Mesothelial cell of epicardium (in vitro differentiated cells): ENCODE measurements at regions not wholly inside any gene's neighbourhood (a gene's known extent, or its start where the extent isn't known, plus 50 kb on each side); places are given as distances from the start of the nearest gene placed in this dataset.

Experiments
- DNase-seq, 2 experiments: peaks; one replicate each; pipeline ENCODE4 v3.0.0; 2021; ENCODE audit warnings: low spot score in 2 of 2; ENCODE audit not compliant: unreplicated experiment in 2 of 2
- H3K27ac Mint-ChIP-seq: 2 replicates; pipeline ENCODE4 v1.8.0; 2021; ENCODE audit warnings: mixed read lengths
- H3K27me3 Mint-ChIP-seq: 2 replicates; pipeline ENCODE4 v1.8.0; 2021; ENCODE audit warnings: low read depth, mixed read lengths
- H3K36me3 Mint-ChIP-seq: 2 replicates; pipeline ENCODE4 v1.8.0; 2021; ENCODE audit warnings: mixed read lengths
- H3K4me1 Mint-ChIP-seq: 2 replicates; pipeline ENCODE4 v1.8.0; 2021; ENCODE audit warnings: mixed read lengths
- H3K4me3 Mint-ChIP-seq: 2 replicates; pipeline ENCODE4 v1.8.0; 2021; ENCODE audit warnings: mild to moderate bottlenecking, moderate library complexity, mixed read lengths
- H3K9me3 Mint-ChIP-seq: 2 replicates; pipeline ENCODE4 v1.8.0; 2021; ENCODE audit warnings: mixed read lengths
- TF ChIP-seq, protein P1 (sequence below): fragments of 200-600 bp; sonication (generic); IDR thresholded peaks from one replicate; pipeline ENCODE4 v1.5.0; 2021; ENCODE audit warnings: antibody characterized with exemption; ENCODE audit not compliant: unreplicated experiment

DNA sequence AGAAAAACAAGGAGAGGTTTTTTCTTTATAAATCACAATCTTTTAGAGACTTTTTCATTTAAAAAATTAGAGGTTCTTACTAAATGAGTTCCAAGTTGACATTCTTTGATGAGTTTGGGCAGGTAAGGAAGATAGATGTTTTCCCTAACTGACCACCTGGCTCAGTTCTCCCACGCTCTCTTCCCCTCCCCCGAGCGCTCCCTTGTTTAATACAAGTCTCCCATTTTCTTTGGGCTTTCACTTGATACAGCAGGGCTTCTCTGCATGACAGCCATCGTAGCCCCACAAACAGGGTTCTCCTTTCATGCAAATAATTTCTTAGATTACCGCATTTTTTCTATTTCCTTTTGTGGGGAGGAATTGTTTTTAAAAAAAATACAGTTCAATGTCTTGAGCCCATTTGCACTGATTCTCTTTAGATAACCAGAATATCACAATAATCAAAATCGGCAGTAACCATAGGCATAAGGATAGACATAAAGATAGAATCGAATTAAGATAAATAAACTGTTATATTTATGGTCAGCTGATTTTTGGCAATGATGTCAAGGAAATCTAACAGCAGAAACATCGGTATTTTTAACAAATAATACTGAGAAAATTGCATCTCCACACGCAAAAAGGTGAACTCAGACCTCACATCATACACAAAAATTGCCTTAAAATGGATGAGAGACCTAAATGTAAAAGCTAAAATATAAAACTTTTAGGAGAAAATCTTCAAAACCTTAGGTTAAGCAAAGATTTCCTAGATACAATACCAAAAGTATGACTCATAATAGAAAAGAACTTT lies 325.4 kb downstream of the PIK3R1 start:
- no peak for DNase-seq

DNA sequence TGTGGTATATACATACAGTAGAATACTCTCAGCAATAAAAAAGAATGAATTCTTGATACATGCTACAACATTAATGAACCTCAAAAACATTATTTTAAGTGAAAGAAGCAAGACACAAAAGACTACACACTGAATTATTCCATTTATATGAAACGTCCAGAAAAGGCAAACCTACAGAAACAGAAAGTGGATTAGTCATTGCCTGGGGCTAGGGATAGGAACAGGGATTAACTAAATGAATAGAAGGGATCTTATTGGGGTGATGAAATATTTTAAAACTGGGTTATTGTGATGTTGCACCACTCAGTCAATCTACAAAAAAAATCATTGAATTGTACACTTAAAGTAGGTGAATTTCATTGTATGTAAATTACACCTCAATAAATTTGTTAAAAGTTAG lies 326.7 kb downstream of the PIK3R1 start:
- Mint-ChIP-seq H3K4me1 (peaks cover 28% of the 10 kb centered on the region), H3K27me3 (peaks cover 2% of the 10 kb centered on the region), H3K4me3 (no peak overlapping the region), H3K36me3 (no peaks in the 10 kb centered on the region), H3K9me3 (no peaks in the 10 kb centered on the region), H3K27ac (no peak overlapping the region)
- TF ChIP-seq, protein P1, sequence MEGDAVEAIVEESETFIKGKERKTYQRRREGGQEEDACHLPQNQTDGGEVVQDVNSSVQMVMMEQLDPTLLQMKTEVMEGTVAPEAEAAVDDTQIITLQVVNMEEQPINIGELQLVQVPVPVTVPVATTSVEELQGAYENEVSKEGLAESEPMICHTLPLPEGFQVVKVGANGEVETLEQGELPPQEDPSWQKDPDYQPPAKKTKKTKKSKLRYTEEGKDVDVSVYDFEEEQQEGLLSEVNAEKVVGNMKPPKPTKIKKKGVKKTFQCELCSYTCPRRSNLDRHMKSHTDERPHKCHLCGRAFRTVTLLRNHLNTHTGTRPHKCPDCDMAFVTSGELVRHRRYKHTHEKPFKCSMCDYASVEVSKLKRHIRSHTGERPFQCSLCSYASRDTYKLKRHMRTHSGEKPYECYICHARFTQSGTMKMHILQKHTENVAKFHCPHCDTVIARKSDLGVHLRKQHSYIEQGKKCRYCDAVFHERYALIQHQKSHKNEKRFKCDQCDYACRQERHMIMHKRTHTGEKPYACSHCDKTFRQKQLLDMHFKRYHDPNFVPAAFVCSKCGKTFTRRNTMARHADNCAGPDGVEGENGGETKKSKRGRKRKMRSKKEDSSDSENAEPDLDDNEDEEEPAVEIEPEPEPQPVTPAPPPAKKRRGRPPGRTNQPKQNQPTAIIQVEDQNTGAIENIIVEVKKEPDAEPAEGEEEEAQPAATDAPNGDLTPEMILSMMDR = no peak
- no peak for DNase-seq

More for the DNA sequence above, 325.4 kb downstream of the PIK3R1 start:
- Mint-ChIP-seq H3K36me3 (no peaks in the 10 kb centered on the region), H3K27me3 (peaks cover 2% of the 10 kb centered on the region), H3K4me3 (no peak overlapping the region), H3K4me1 (peaks cover 25% of the 10 kb centered on the region), H3K9me3 (no peaks in the 10 kb centered on the region), H3K27ac (no peak overlapping the region)
- TF ChIP-seq, protein P1 = no peak

DNA sequence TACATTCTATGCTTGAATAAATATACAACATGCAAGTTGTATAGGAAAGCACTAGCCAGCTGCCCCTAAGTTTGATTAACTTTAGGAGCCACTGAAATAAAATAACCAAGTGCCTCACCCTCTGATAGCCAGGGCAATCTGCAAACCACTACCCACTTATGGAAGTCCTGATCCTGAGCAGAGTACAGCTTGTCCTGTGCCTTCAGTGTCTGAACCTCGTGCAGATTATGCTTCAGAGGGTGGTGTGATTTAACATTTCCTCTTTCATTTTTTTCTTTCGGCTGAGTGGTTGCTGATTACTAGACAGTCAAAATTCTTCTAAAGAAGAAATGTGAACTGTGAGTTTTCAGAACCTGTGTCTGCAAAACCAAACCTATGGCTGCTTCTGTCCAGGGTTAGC lies 327.7 kb downstream of the PIK3R1 start:
- DNase-seq = no peak
- Mint-ChIP-seq H3K27ac (no peak overlapping the region), H3K4me1 (peaks cover 28% of the 10 kb centered on the region), H3K4me3 (no peak overlapping the region), H3K9me3 (no peaks in the 10 kb centered on the region), H3K27me3 (peaks cover 2% of the 10 kb centered on the region), H3K36me3 (no peaks in the 10 kb centered on the region)
- TF ChIP-seq, protein P1 = no peak

DNA sequence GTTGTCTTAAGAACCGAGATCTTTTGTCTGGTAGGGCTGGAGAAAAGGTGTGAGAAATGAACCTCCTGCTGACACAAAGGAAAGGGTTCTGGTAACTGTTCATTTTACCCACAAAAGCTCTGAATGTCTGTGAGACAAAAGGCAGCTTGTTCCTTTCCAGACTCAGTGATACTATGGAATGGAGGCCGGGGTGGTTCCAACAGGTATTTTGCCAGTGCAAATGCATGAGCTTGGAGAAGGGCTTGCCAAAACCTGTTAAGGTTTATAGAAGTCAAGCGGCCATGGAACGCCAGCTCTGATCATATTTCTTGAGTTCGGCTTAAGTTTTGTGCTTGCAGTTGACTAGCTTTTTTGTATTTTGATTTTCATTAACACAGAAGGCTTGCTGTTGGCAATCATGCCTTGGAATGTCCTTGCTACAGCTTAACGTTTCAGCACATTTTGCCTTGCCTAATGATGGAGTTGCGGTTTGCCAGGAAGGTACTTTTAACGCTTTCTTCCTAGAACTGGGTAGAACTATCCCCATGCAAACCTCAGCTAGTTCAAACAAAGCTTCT lies 328.6 kb downstream of the PIK3R1 start:
- H3K9me3 Mint-ChIP-seq = no peaks in the 10 kb centered on the region
- TF ChIP-seq, protein P1 = no peak
- H3K4me1 Mint-ChIP-seq = peaks cover 33% of the 10 kb centered on the region
- no peak overlapping the region for H3K27ac Mint-ChIP-seq
- H3K27me3 Mint-ChIP-seq = peaks cover 2% of the 10 kb centered on the region
- no peak for DNase-seq
- H3K4me3 Mint-ChIP-seq = no peak overlapping the region
- H3K36me3 Mint-ChIP-seq = no peaks in the 10 kb centered on the region

DNA sequence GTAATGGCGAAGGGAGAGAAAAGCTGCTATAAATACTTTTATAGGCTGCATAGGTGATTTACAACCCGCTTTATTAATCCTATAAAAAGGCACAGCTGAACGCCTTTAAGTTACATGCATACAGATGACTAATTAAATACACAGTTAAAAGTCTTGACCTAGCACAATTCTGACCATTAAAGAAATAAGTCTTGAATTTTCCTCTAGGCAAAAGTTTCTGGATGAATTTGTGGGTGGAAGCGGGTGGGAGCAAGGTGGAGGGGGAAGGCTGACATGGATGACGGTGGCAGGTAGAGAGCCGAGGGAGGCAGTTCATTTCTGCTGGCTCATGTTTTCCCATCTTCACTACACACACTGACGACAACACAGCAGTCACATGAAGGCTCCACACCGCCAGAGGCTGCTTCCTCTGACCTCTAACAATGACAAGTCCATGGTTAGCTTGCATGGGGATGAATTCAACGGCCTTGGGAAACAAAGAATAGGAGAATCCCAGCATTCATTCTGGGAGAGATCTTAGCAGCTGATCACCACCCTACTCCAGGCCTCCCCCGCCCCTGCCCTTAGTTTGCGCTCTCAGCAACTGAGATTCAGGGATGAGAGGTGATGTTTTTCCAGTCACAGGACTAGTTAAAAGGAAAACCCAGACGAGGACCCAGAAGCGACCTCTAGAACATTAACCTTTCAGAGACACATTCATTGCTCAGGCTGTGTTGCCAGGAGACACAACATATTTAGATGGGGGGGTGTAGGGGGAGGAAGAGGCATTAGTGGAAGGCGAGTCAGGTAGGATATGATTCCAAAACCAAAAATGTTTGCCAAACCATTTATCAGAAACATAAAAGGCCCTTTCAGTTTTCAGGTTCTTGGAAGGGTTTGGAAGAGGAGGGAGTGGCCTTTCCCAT lies 329.3 kb downstream of the PIK3R1 start:
- no peak overlapping the region for H3K4me3 Mint-ChIP-seq
- no peaks in the 10 kb centered on the region for H3K27me3 Mint-ChIP-seq
- H3K36me3 Mint-ChIP-seq = no peaks in the 10 kb centered on the region
- H3K27ac Mint-ChIP-seq = peak overlapping the region; percentile 39
- TF ChIP-seq, protein P1 = no peak
- no peaks in the 10 kb centered on the region for H3K9me3 Mint-ChIP-seq
- peaks cover 41% of the 10 kb centered on the region for H3K4me1 Mint-ChIP-seq
- DNase-seq = no peak
